Left renal cortex interstitium (tissue), 4 donors: ENCODE measurements at regions not wholly inside any gene's neighbourhood (a gene's known extent, or its start where the extent isn't known, plus 50 kb on each side); places are given as distances from the start of the nearest gene placed in this dataset.

Source experiments
- DNase-seq, 4 donors: peaks; one replicate each; pipeline ENCODE4 v3.0.0-alpha.2; 2013; ENCODE audit warnings: low read depth in 4 of 4, low spot score in 2 of 4, missing footprints in 1 of 4

DNA sequence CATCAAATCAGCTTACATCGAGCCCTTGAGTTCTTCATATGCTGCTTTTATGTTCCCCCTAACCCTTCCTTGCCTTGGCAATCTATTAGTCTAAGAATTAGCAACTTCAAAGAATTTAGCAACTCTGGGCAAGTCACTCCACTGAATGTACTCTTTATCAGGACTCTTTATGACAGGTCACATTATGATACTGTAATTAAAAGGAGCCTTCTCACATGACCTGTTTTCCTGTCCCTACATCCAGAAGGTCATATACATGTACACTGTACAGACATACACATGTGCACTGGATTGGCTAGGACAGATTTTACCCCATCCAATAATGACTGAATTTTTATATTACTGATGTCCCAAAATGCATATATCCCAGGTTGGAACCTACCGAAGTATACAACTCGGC, 463.1 kb downstream of the SHQ1 start:
- no peak for DNase-seq

DNA sequence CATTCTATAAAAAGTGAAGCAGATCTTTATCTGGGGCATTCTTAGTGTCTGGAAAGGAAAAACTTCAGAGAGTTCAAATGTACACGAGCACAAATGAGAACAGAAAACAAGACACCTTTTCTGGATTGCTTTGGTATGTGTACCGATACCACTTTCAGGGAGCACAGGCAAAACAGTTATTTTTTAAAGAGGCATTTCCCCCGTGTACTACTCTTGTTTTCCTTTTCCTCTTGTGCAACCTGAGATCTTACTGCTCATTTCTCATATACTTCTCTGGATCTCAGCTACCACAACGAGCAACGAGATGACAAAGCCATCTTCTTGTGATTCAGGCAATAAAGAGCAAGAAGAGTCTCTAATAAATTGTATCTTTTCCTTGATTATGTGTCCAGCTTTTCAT, 463.6 kb downstream of the SHQ1 start:
- DNase-seq = no peak

GRCh38 chr3:72383883-72384282, 464.4 kb downstream of the SHQ1 start:
- no peak for DNase-seq

DNA sequence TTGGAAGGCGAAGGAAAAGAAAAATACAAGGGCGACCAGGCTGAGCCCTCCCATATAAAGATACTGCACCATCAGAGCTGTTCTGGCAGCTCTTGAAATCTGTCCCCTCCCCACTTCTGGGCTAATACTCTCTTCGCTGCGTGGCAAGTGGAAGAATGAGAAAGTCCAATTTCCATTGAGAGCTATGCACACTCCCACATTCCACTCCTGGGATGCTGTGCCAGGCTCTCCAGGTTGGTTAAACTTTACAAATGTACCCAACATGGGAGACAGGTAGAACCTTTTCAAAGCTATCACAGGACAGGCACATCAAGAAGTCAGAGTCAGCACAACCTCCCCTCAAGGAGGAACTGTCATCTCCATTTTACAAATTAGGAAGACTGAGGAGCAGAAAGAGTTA, 465.0 kb downstream of the SHQ1 start:
- DNase-seq = no peak

GRCh38 chr3:72382460-72382859, 465.8 kb downstream of the SHQ1 start:
- DNase-seq = no peak

DNA sequence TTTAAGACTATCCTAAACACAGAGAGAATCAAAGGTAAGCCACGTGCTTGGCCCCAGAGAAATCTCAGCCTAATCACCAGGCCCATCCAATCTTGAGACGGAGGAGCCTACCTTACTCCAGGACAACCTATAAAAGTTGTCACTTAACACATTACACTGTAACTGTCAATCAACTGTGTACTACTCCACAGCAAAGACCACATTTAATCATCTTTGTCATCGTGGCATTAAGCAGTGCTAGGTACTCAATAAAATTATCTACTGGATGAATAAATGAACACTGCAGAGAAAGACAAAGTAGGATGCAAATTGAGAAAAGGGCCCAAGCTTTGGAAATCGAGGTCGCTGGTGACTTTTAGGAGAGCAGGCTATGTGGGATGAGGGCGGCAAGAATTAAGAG, 466.7 kb downstream of the SHQ1 start:
- no peak for DNase-seq

GRCh38 chr3:72380711-72381493, 467.3 kb downstream of the SHQ1 start:
- DNase-seq = no peak

DNA sequence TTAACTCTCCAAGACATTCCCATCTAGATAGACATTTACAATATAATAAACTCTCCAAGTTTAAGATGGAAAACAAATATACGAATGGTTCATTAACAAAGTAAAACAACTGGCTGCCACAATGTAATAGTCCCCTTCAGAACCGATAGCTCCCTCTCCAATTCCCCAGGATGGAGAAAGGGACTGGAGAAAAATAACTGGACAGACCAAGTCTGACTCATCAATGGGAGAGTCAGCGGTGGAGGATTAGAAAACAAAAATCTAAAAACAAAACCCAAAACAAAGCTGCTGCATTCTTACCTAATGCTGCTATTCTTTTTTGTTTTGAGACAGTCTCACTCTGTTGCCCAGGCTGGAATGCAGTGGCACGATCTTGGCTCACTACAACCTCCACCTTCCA, 468.1 kb downstream of the SHQ1 start:
- DNase-seq = no peak

GRCh38 chr3:72379500-72380187, 468.6 kb downstream of the SHQ1 start:
- no peak for DNase-seq

DNA sequence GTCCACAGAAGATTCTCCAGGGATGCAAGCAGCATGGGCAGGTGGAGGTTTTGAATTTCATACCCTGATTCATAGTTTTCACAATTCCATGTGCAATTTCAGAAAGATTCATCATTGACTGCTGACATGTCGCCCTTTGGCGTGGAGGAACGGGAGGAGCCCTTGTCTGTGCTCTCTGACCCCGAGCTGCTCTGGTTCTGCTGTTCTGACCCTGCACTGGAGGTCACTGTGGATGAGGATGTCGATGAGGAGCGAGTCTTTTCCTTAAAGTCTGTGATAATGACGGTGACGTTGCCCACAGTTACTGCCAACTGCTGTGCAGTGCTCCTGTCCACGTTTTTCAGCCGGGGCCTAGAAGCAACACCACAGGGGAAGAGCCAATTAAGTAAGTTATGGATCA, 470.0 kb downstream of the SHQ1 start:
- DNase-seq = no peak

GRCh38 chr3:72376956-72377710, 471.1 kb downstream of the SHQ1 start:
- no peak for DNase-seq

DNA sequence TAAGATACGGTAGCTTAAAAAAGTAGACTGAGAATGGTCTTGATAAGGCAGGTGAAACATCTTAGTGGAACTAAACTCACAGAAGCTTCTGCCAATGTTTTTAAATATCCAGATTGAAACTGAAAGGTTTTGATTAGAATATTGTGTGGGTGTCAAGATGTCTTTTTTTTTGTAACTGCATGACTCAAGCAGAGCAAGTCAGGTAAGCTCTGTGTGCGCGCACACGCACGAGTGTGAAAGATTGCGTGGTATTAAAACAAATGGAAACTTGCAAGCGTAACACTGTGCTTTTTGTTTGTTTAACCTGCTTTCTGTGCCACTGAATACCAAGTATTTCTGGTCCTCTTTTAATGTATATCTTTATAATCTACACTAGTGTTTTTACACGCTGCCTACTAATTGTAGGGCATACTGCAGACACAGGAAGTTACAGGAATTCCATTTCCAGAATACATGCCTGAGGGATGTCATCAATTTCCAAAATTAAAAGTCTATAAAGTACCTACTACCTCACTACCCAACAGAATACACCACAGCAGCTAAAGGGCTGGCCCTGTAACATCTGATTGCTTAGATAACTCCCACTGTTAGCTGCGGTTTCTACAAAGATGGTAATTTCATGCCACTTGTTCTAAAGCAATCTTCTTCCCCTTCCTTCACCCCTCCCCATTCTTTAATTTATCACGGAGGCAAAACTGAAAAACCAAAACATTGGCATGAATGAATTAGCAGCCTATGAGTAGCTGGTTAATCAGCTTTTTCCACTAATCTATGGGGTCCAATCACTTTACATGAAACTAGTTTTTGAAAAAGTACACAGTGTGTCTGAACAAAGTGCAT, 472.8 kb downstream of the SHQ1 start:
- no peak for DNase-seq

GRCh38 chr3:72373139-72373538, 475.1 kb downstream of the SHQ1 start:
- DNase-seq = no peak

GRCh38 chr3:72372161-72372560, 476.1 kb downstream of the SHQ1 start:
- no peak for DNase-seq

GRCh38 chr3:72371431-72371830, 476.8 kb downstream of the SHQ1 start:
- DNase-seq = no peak

DNA sequence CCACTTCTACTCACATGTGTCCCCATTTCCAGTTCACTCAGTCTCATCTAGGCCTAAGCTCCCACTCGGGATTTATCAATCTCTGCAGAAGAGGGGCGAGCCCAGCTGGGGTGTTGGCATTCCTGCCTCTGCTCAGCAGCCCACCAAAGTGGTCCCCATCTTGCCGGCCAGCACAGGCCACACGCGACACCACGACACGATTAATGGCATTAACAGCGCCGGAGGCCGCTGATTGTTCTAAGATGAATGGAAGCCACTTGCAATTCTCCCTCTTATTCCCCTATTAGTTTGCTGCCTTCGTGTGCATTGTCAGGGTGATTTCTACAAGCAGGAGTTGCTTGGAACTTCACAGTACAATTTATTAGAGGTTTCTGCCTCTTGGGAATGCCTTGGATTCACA, 477.3 kb downstream of the SHQ1 start:
- DNase-seq = no peak

DNA sequence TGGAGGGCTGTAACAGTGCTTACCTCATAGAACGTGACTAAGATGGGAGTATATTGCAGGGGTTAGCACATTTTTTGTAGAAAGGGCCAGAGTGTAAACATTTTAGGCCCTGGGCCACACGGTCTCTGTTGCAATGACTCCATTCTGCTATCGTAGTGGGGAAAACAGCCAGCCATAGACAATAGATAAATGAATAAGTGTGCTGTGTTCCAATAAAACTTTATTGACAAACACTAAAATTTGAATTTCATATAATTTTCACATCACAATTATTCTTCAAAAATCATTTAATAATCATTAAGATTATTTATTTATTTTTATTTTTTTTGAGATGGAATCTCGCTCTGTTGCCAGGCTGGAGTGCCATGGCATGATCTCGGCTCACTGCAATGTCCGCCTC, 478.6 kb downstream of the SHQ1 start:
- no peak for DNase-seq

- DNase-seq = no peak
Observed at GRCh38 chr3:72368331-72368975, 479.8 kb downstream of the SHQ1 start.

- no peak for DNase-seq
Observed at GRCh38 chr3:72361990-72362389, 486.3 kb downstream of the SHQ1 start.

DNA sequence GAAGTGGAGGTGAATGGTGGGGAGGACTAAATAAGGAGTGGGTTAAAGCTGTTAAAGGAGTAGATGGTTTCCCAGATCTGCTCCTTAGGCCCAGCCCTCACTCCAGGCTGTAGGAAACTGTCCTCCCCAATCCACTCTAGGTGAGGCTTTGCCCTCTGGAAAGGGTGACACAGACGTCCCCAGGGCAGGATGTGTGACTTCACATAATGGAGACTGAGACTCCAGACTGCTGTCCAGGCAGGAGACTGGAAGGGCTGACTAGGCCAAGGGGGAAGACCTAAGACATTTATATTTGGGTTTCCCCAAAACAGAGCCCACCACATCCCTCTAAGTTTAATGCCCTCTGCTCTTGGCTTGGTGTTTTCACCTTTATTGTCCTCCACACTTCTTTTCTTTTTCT, 488.5 kb downstream of the SHQ1 start:
- no peak for DNase-seq
